ENCODE measurements at regions not wholly inside any gene's neighbourhood (a gene's known extent, or its start where the extent isn't known, plus 50 kb on each side); places are given as distances from the start of the nearest gene placed in this dataset.
"Not testable (repeated sequence)": the region's sequence is repeated elsewhere in the genome, so short reads cannot be mapped to it uniquely, and the experiment has no call there.

DNA sequence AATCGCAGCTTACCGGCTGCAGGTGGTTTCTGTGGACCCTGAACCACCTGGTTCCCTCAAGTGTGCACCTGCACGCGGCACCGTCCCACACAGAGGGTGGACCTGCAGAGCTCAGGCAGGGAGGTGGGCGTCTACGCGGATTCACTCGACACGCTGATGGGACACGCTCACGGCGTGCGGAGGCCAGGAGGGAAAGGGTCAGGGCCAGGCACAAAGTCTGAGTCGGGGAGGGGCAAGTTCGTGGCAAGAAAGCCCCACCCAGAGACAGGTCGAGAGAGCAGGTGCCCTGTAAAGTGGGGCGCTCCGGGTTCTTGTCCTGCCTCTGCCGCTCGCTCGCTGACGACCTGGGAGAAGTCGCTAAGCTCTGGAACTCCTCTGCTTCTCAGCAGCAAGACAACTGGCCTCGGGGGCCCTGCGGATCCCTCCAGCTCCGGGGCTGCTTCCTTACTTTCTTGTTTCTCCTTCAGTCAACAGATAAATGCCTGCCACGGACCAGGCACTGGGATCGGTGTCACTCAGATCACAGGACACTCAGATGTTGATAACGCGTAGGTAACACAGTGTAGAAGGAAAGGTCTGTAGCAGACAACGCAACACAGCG lies 72.4 kb upstream of the NUP50 start:
- Histone ChIP-seq H3K9me3 (ENCODE audit: control insufficient read depth in 2 of 3, insufficient read depth in 1 of 3, low read length in 3 of 3) (no peaks in the 10 kb centered on the region), H3K4me3 (ENCODE audit: low read length in 3 of 3) (no peak overlapping the region), H3K36me3 (ENCODE audit: control insufficient read depth in 2 of 3, insufficient read depth in 3 of 3, low read length in 3 of 3) (no peaks in the 10 kb centered on the region), H3K4me1 (ENCODE audit: control insufficient read depth in 2 of 3, insufficient read depth in 2 of 3, low read depth in 1 of 3, low read length in 3 of 3) (no peaks in the 10 kb centered on the region), H3K27ac (ENCODE audit: low read depth in 2 of 2, low read length in 2 of 2) (no peak overlapping the region), H3K27me3 (ENCODE audit: control insufficient read depth, insufficient read depth, low read length) (no peaks in the 10 kb centered on the region), H3K9ac (ENCODE audit: low read length in 3 of 3) (no peak overlapping the region)
- TF ChIP-seq, protein P1, sequence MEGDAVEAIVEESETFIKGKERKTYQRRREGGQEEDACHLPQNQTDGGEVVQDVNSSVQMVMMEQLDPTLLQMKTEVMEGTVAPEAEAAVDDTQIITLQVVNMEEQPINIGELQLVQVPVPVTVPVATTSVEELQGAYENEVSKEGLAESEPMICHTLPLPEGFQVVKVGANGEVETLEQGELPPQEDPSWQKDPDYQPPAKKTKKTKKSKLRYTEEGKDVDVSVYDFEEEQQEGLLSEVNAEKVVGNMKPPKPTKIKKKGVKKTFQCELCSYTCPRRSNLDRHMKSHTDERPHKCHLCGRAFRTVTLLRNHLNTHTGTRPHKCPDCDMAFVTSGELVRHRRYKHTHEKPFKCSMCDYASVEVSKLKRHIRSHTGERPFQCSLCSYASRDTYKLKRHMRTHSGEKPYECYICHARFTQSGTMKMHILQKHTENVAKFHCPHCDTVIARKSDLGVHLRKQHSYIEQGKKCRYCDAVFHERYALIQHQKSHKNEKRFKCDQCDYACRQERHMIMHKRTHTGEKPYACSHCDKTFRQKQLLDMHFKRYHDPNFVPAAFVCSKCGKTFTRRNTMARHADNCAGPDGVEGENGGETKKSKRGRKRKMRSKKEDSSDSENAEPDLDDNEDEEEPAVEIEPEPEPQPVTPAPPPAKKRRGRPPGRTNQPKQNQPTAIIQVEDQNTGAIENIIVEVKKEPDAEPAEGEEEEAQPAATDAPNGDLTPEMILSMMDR (IDR thresholded peaks at IDR 0.05; ENCODE audit: borderline replicate concordance, extremely low read depth, insufficient read depth), result no peak
- DNase-seq (peak in 1 of 5 donors; percentile 53), FAIRE-seq (no peak)
- intact Hi-C loops (cut with DNase I), result no loop called here

GRCh38 chr22:45091875-45092274 lies 71.8 kb upstream of the NUP50 start:
- H3K9me3 ChIP-seq (ENCODE audit: control insufficient read depth in 2 of 3, insufficient read depth in 1 of 3, low read length in 3 of 3); H3K4me1 ChIP-seq (ENCODE audit: control insufficient read depth in 2 of 3, insufficient read depth in 2 of 3, low read depth in 1 of 3, low read length in 3 of 3); H3K4me3 ChIP-seq (ENCODE audit: low read length in 3 of 3); H3K9ac ChIP-seq (ENCODE audit: low read length in 3 of 3); intact Hi-C loops (cut with DNase I); H3K27me3 ChIP-seq (ENCODE audit: control insufficient read depth, insufficient read depth, low read length); H3K27ac ChIP-seq (ENCODE audit: low read depth in 2 of 2, low read length in 2 of 2); FAIRE-seq; H3K36me3 ChIP-seq (ENCODE audit: control insufficient read depth in 2 of 3, insufficient read depth in 3 of 3, low read length in 3 of 3): not testable (repeated sequence)
- DNase-seq, result peak in 1 of 5 donors; percentile 56

DNA sequence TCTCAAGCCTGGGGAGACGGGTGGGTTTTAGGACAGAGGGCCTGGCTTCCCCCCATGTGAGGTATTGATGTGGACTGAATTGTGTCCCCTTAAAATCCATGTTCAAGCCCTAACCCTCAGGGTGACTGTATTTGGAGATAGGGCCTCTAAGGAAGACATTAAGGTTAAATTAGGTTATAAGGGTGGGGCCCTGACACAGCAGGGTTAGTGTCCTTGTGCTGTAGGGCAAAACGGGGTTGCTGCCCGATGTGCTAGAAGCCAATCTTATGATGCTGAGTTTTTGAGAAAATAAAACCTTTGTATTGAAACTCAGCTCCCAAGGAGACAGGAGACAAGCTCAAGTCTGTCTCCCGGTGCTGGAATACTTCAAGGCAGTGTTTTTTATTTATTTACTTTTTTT lies 71.1 kb upstream of the NUP50 start:
- H3K9me3 ChIP-seq (ENCODE audit: control insufficient read depth in 2 of 3, insufficient read depth in 1 of 3, low read length in 3 of 3), result no peaks in the 10 kb centered on the region
- TF ChIP-seq, protein P1 (IDR thresholded peaks at IDR 0.05; ENCODE audit: borderline replicate concordance, extremely low read depth, insufficient read depth), result no peak
- FAIRE-seq (no peak), DNase-seq (no peak)
- H3K27me3 ChIP-seq (ENCODE audit: control insufficient read depth, insufficient read depth, low read length), result no peaks in the 10 kb centered on the region
- H3K9ac ChIP-seq (ENCODE audit: low read length in 3 of 3), result no peak overlapping the region
- H3K36me3 ChIP-seq (ENCODE audit: control insufficient read depth in 2 of 3, insufficient read depth in 3 of 3, low read length in 3 of 3), result no peaks in the 10 kb centered on the region
- intact Hi-C loops (cut with DNase I), result no loop called here
- H3K4me1 ChIP-seq (ENCODE audit: control insufficient read depth in 2 of 3, insufficient read depth in 2 of 3, low read depth in 1 of 3, low read length in 3 of 3), result no peaks in the 10 kb centered on the region
- no peak overlapping the region for H3K27ac ChIP-seq (ENCODE audit: low read depth in 2 of 2, low read length in 2 of 2)
- no peak overlapping the region for H3K4me3 ChIP-seq (ENCODE audit: low read length in 3 of 3)

DNA sequence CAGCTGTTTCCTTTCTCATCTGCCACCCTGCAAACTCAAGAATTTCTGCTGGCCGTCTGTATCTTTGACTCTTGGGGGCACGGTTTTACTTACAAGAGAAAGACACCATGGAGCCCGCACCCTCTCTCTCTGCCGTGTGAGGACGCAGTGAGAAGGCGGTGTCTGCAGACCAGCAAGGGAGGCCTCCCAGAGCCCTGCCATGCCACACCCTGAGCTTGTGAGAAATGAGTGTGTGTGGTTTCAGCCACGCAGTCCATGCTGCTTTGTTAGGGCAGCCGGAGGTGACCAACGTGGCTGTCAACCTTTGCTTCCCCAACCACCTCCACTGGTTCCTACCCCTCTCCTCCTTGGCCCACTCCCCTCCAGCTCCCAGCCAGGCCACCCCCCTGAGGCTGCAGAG lies 70.1 kb upstream of the NUP50 start:
- FAIRE-seq (no peak), DNase-seq (no peak)
- intact Hi-C loops (cut with DNase I), result no loop called here
- Histone ChIP-seq H3K9ac (ENCODE audit: low read length in 3 of 3) (no peak overlapping the region), H3K4me3 (ENCODE audit: low read length in 3 of 3) (no peak overlapping the region), H3K4me1 (ENCODE audit: control insufficient read depth in 2 of 3, insufficient read depth in 2 of 3, low read depth in 1 of 3, low read length in 3 of 3) (no peaks in the 10 kb centered on the region), H3K27ac (ENCODE audit: low read depth in 2 of 2, low read length in 2 of 2) (no peak overlapping the region), H3K36me3 (ENCODE audit: control insufficient read depth in 2 of 3, insufficient read depth in 3 of 3, low read length in 3 of 3) (no peaks in the 10 kb centered on the region), H3K9me3 (ENCODE audit: control insufficient read depth in 2 of 3, insufficient read depth in 1 of 3, low read length in 3 of 3) (no peaks in the 10 kb centered on the region), H3K27me3 (ENCODE audit: control insufficient read depth, insufficient read depth, low read length) (no peaks in the 10 kb centered on the region)
- TF ChIP-seq, protein P1 (IDR thresholded peaks at IDR 0.05; ENCODE audit: borderline replicate concordance, extremely low read depth, insufficient read depth), result no peak
